ENCODE measurements at regions not wholly inside any gene's neighbourhood (a gene's known extent, or its start where the extent isn't known, plus 50 kb on each side); places are given as distances from the start of the nearest gene placed in this dataset.
"Not testable (repeated sequence)": the region's sequence is repeated elsewhere in the genome, so short reads cannot be mapped to it uniquely, and the experiment has no call there.

DNA sequence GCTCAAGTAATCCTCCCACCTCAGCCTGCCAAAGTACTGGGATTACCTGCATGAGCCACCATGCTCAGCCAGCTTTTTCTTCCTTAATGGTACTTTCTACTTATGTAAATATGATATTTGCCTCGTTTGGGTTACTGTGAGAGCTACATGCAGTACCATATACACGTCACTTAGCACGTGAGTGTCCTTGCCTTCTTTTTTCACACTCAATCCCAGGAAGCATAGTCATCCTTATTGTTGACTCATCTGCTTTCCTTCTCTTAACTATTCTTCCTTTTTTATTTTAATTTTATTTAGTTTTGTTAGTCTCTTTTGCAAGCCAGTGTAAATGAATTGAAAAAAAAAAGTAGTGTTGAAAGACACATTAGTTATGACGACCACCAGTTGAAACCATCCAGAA, 205.9 kb downstream of the HIPK3 start:
- no peak for DNase-seq (ENCODE audit: low spot score)

DNA sequence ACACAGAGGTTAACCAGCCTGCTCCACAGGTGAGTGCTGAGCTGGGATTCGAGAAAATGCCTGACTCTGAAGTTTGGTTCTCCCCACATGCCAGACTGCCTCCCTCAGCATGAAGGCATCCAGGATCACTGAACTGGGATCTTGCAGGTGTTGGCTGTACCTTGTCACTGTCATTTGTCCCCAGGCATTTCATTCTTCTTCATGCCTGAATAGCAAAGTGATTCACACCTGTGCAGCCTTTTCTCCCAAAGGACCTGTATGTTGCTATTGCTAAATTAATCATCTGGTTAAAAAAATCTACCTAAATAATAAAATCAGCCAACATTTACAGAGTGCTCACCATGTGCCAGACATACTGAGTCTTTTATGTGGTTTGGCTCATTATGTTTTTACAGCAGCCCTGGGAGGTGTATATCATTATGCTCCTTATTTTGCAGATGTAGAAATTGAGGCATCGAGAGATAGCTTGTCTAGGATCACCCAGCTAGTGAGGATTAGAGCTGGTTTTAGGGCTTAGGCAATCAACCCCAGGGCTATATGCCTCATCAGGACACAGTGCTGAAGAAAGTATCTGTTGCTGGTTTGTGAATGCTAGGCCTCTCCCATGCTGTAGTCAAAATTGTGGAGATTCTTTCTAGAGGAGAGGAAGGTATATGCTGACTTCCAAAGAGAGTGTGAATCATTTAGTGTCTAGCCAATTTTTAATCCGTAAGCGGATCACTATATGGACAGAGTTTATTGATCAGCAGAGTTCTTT, 204.4 kb downstream of the HIPK3 start:
- no peak for DNase-seq (ENCODE audit: low spot score)

DNA sequence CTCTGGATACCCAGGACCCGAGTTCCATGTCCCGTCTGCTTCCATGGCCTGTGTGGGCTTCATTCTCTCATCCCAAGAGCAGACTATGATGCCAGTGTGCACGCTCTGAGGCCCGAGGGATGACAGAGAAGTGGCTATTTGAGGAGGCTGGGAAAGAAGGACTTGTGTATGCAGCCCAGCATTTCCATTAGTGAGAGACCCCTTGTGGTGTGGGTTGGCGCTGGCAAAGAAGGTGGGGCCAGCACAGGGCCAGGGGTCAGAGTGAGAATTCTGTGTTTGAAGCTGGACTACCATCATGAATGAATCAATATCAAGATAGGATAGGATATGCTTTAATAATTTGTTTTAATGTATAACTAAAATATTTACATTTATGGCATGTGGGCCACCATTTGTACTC, 200.8 kb downstream of the HIPK3 start:
- DNase-seq (ENCODE audit: low spot score), result no peak

DNA sequence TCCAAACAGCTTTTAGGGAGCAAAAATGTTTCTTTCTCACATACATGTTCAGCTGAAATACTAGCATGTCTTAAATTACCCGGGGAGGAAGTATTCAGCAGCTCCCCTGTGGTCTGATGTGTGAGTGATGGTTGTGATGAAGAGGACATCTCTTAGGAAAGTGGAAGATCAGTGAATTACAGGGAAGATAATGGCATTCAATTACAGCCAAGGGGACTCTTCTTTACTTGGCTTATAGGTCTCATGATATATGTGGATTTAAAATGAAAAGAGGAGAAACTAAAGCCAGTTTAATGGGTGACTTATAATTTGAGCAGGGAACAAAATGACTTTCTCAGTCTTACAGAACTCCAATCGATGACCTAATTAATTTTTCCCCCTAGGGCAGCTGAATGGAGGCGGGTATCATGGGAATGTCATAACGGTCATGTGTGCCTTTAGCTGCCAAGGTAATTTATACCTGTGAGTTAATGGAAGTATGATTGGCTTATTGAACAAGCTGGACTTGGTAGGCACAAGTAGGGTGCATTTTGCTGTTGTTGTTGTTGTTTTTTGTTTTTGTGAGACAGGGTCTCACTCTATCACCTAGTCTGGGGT, 198.8 kb downstream of the HIPK3 start:
- no peak for DNase-seq (ENCODE audit: low spot score)

DNA sequence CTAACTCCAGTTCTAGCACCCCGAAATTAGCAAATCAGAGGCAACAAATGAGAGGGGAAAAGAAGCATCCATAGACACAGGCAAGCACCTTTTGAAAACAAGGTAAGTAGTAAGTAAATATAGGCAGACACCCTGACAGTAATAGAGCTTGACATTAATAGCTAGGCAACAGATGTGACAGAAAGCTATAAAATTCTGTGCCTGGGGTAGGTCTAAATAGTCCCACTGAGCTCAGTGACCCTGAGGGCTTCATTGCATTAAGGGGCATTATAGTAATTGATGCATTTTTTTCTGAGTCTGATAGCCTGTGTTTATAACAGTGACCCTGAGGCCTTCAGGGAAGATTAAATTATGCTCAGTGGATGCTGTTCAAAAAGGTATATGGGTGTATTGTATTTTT, 197.1 kb downstream of the HIPK3 start:
- DNase-seq (ENCODE audit: low spot score), result no peak

DNA sequence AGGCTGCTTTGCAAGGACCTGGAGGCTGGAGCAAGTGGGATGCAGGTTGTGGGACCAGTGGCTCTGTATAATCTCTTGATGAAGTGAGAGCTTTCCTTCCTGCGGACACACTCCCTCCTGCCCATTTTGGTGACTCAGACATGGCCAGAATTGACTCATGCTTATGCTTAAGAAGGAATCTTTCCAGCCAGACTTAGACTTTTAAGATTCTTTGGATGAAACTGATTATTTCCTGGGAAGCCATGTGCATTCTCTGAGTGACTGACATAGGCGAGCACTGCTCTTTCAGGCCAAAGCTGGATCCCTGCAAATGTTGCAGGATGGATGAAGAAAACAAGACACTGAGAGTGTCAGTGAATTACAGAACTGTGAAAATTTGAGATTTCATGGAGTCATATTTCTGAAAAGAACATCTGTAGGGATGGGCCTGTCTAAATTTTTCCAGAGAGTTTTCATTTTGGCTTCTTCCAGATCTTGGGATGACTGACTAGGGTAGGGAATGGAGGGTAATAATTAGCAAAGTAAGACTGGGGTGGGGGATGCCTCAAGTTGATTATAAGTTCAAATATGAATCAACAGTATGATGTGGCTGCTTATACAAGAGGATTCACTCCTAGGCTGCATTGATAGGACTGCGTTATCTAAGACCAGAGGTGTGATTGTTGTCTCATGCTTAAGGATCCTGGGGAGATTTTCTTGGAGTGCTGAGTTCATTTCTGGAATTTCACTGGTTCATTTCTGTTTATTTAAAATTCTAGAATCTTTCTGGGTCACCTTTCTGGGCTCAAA, 195.8 kb downstream of the HIPK3 start:
- no peak for DNase-seq (ENCODE audit: low spot score)

DNA sequence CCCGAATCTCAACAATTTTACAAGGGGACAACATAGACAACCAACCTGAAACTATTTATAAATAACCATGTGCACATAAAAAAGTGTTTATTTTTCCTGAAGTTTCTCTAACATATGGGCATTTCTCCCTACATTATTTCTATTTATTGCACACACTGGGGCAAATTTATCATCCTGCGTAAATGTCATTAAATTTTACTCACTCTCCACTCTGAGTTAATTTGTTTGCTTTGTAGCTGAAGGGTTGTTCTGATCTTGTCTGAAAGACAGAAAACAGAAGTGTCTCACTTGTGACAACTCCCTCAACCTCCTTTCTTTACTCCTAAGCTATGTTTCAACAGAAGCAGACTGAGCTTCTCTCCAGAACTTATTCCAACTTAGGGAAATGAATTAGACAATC, 194.2 kb downstream of the HIPK3 start:
- DNase-seq (ENCODE audit: low spot score), result no peak

DNA sequence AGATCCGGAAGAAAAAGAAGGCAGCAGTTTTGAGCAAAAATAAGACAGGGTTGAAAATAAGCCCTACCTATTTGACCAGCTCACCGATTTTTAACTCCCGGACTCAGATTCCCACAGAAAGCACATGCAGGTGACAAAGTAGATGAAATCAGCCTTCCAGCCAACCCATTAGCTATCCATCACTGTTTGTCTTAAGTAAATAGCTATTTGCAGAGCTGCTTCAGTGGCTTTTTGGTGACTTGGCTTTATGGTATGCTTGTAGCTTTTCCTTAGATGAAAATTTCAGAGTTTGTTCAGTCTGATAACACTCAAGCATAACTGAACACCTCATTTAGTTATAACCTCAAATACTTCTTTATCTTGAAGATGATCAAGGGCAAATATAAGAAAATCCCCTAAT, 192.6 kb downstream of the HIPK3 start:
- no peak for DNase-seq (ENCODE audit: low spot score)

DNA sequence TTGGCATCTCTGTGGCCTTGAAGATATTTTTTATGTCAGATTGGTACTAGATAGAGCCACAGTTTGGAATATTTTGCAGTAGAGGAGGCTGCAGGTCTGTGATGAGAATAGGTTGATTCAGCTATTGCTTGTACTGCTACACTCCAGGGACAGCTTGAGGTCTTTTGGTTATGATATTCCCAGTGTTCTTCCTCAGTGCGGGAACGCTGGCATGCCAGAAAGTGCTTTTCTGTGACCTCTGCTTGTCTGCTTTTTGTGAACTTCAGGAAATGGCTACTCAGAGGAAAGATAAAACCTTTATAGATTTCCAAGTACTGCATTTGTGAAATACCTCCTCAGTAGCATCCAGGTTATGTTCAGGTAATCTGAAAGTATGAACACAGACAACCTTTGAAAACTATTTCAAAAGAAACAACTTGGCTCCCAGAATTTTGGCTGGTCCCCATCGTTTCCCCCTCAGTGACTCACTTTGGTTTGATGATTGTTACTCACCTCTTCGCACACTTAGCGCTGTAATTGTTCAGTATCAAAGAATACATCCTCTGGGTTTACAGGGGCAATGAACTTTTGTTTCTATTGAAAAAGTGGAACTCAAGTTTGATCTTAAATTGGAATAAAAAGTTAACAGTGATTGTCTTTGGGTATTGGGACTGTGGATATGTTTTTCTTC, 191.4 kb downstream of the HIPK3 start:
- no peak for DNase-seq (ENCODE audit: low spot score)

DNA sequence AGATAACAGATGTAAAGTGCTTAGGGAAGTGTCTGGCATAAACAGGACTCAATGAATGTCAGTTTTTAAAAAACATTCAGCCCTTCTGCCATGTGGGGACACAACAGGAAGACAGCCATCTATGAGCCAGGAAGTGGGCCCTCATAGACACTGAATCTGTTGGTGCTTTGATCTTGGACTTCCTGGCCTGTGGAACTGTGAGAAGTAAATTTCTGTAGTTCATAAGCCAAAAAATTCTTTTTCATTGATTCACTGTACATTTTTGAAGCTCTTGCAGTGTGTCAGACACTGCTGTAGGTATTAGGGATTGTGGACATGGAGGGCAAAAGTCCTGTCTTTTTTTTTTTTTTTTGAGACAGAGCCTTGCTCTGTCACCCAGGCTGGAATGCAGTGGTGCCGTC, 188.6 kb downstream of the HIPK3 start:
- no peak for DNase-seq (ENCODE audit: low spot score)

DNA sequence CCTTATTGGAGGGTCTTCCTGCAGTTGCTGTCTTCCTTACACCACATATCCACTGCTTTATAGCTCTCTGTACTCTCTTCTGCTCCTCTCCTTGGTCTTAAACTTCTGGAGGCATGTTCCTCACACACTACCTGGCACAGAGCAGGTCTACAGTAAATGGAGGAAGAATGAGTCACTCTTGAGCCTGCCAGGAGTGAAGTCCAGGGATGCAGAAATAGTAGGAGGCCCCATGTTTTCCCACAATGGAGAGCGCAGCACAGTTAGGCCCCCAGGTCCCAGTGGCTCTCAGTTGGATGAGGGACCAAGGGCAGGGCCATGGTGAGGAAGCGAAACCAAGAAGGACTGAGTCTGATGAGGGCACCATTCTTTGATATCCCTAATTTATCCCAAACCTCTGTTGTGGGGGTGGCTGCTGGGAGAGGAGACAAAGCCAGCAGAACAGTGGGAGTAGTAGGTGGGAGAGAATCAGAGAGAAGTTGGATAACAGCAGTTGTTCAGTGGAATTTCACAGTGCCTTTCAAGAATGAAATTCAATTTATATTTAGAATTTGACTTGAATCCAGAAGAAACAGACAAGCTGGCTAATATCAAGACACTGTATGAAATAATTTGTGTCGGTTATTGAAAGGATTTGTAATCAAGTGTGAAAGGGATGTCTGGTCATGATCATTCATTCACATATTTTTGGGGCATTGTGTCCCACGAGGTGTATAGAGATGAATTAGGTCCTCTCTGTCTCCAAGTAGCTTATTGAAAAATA, 187.8 kb downstream of the HIPK3 start:
- DNase-seq (ENCODE audit: low spot score), result no peak

DNA sequence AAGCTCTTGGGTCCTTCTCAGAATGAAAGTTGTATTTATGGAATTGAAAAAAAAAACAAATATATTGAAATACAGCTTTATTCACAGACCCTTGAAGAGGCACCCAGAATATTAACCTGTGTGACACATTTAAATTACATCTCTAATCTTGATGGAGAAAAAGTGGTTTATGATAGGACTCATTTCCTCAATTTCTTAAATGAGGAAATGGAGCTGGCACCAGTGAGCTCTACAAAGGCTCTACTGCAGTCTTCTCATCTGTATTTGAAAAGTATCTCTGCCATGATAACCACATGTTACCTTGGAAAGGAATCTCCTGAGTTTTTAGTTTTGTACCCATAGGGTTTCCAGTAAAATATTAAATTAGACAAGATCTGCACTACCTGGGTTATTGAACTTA, 186.5 kb downstream of the HIPK3 start:
- no peak for DNase-seq (ENCODE audit: low spot score)

DNA sequence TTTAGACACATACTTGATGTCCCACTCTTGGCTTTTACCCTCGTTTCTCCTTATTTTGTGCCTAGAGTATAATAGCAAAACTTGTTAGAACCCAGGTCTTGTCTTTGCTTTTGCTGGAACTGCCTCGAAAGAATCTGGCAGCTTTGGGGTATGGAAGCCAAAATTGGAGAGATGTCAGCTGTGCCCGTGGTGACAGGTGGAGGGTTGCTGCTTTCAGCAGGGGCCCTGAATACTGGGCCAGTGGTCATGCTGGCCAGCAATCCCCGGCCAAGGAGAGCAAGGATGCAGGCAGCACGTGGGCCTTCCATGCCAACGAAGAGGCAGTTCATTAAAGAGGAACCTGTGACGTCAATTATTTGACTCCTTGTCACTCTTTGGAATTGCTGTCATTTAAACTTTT, 181.1 kb downstream of the HIPK3 start:
- peak; percentile 11 for DNase-seq (ENCODE audit: low spot score)

DNA sequence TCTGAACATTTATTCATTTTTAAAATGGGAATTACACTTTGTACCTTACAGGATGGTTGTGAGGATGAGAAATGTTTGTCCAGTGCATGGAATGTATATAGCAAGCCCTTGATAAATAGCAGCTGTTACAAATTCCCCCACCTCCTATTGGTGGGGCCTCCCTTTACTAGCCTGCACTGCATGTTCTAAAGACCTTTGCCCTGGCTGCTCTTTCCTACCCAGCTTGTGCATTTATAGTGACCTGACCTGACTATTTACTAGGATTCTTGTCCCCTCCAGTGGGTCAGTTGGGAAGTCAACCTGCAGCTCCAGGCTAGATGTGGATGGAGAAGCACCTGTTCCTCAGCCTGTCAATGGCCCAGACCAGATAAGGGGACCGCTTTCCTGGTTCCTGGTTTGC, 180.3 kb downstream of the HIPK3 start:
- no peak for DNase-seq (ENCODE audit: low spot score)

DNA sequence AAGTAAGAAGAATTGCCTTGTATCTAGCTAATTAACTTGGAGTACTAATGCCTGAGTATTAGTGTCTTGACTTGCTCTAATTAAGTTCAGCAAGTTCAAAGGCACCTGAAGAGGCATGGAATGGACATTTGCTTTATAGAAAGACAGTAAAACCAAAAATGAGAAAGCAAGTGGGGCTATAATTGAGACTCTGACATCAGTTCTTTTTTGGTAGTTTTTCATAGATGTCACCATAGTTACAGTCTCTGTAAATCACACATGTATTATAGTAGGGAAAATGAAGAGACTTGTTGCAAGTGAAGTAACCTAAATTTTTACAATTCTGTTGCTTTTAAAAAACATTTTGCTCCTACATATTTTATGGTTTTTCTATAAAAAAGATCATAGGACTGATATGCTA, 178.0 kb downstream of the HIPK3 start:
- DNase-seq (ENCODE audit: low spot score), result no peak

DNA sequence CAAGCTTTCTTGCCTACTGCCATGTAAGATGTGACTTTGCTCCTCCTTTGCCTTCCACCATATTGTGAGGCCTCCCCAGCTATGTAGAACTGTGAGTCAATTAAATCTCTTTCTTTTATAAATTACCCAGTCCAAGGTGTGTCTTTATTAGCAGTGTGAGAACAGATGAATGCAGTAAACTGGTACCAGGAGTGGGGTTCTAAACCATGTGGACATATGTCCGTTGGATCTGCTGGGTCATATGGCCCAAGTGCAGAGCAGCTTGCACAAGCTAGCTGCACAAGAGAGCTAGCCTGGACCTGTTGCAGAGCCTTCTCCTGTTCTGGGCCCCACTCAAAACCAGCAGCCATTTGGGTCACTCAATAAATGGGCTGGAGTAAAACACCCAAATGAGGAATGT, 177.1 kb downstream of the HIPK3 start:
- no peak for DNase-seq (ENCODE audit: low spot score)

DNA sequence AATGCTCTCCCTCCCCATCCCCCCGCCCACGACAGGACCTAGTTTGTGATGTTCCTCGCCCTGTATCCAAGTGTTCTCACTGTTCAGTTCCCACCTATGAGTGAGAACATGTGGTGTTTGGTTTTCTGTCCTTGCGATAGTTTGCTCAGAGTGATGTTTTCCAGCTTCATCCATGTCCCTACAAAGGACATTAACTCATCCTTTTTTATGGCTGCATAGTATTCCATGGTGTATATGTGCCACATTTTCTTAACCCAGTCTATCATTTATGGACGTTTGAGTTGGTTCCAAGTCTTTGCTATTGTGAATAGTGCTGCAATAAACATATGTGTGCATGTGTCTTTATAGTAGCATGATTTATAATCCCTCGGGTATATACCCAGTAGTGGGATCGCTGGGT, 171.3 kb downstream of the HIPK3 start:
- DNase-seq (ENCODE audit: low spot score), result not testable (repeated sequence)

DNA sequence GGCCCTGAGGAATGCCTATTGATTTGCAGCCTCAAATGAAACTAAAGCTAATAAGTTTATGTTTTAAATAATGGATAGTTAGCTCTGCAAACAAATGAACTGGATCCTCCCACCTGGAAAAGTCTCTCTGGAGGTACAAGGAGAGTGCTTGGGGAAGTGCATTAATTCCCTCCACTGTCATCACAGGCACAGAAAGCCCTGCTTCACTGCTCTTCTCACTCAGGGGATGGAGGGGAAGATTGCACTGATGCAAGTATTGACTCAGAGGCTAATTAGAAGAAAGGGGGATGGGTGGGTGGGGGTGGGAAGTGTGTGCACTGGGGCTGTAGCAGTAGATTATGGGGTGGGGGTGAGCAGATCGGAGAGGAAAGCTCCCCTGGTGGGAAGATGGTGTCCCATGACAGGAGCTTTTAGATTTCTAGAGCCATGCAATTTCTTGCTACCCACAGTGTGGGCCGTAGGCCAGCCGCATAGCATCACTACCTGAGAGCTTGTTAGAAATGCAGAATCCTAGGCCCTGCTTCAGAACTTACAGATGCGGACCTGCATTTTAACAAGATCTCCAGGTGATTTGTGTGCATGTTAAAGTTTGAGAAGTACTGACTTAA, 163.9 kb downstream of the HIPK3 start:
- DNase-seq (ENCODE audit: low spot score), result no peak

DNA sequence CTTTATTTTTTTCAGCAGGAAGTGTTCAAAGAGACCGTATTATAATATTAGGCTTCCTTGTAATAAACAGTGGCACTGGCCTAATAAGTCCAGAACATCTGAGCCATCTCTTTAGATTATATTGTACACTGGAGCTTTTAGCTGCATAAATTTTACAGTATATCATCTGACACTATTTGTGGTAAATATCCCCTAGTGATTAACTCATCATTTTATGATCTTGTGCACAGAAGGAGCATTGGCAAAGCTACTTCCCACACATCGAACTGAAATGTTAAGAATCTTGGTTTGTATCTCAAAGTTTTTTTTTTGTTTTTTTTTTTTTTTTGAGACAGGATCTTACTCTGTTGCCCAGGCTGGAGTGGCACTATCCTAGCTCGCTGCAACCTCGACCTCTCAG, 162.7 kb downstream of the HIPK3 start:
- no peak for DNase-seq (ENCODE audit: low spot score)

DNA sequence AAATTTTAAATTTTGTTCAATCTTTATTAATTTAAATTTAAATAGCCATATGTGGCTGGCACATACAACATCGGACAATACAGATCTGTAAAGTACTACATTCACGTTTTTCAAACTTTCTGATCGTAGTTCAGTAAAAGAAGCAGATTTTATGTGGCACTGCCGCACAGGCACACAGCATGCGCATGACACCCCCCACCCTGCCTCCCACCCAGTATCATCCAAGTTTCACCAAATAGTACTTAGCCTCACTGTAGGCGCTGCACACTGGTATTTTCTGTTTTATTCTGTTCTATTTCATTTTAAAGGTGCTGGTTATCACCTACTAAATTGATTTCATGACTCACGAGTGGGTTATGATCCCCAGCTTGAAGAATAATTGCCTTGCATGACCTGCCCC, 159.9 kb downstream of the HIPK3 start:
- DNase-seq (ENCODE audit: low spot score), result no peak

DNA sequence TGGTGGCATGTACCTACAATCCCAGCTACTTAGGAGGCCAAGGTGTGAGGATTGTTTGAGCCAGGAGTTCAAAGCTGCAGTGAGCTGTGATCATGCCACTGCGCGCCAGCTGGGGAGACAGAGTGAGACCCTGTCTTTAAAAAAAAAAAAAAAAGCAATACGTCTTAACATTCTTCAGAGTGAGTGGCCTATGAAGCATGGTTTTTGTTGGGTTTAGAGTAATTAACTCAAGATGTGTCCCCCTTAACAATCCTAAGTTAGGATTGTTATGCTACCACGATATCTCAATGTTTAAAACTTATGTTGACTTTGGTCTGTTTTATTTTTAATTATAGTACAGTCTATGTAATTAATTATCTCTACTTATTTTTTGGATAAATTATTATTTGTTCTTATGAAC, 156.1 kb downstream of the HIPK3 start:
- no peak for DNase-seq (ENCODE audit: low spot score)

DNA sequence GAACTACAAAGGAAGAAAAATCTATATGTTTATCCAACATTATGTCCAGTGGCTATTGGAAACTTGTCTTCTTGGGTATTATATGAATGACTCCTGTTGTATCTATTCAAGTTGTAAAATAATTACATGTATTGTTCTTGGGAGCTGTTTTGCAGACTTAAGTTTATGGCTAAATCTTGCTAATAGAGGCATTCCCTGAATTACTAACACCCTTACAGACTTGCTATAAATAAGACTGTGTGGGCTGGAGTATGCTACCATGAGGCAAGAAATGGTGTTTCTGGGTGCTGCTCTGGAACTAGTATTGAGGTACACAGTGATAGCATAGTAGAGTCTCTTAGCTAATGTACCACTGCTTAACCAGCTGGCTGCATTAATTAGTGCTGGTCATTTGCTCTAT, 155.1 kb downstream of the HIPK3 start:
- DNase-seq (ENCODE audit: low spot score), result no peak
